OCI-LY7 (cell line): ENCODE measurements at regions not wholly inside any gene's neighbourhood (a gene's known extent, or its start where the extent isn't known, plus 50 kb on each side); places are given as distances from the start of the nearest gene placed in this dataset.

ENCODE experiments used
- CTCF ChIP-seq: fragments of 200-600 bp; sonication (generic); conservative IDR thresholded peaks from 2 replicates; pipeline ENCODE4 v1.5.1; 2014; ENCODE audit warnings: mild to moderate bottlenecking, antibody characterized with exemption, low read length, moderate library complexity, mixed read lengths
- EZH2phosphoT487 ChIP-seq: fragments of 200-600 bp; sonication (generic); IDR thresholded peaks from 2 replicates; pipeline ENCODE4 v1.6.1; 2018; ENCODE audit warnings: low read depth, borderline replicate concordance, mild to moderate bottlenecking, mixed run types, antibody characterized with exemption, low read length, moderate library complexity, mixed read lengths

- TF ChIP-seq CTCF (no peak), EZH2phosphoT487 (no peak)
These were observed 691.8 kb downstream of the BCL11B start for GRCh38 chr14:98580131-98580678.
